ENCODE measurements at regions not wholly inside any gene's neighbourhood (a gene's known extent, or its start where the extent isn't known, plus 50 kb on each side); places are given as distances from the start of the nearest gene placed in this dataset.

- peak; percentile 18 for DNase-seq
Measured at GRCh38 chr4:74653331-74654229, 140.7 kb downstream of the BTC start.

DNA sequence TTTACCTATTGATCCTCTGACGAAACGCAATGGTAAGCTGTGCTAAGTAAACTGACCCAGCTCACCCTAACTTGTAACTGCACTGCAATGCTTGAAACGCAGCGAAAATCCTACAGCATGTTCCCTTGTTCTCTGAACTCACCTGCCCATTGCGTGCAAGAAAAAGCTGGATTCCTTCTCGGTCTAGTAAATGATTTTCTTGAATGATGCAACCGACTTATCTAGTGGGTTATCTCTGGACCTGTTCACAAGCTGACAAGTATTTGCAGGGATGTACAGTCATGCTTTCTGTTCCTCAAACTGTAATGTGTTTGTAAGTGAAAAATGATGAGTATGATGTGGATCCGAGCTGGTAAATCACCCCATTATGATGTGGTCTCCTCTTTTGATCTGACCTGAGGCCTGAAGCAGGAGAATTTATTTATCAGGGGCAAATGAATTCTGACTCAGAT, 140.1 kb downstream of the BTC start:
- DNase-seq: peak; percentile 93

DNA sequence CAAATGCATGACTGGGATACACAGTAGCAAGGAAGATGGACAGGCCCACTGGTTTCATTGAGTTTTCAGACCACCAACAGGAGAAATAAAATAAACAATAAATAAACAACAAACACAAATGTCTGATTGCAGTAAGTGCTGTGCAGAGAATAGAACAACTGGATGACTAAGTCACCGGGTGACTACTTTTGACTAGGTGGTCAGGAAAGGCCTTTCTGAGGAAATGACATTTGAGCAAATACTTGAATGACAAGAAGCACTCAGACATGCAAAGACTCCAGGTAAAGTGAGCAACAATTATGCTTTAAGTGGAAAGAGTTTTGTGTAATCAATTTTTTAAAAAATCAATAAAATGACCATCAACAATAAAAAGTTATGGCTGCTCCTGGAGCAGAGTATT, 137.7 kb downstream of the BTC start:
- peak; percentile 64 for DNase-seq

GRCh38 chr4:74658116-74658515, 136.2 kb downstream of the BTC start:
- DNase-seq: no peak

DNA sequence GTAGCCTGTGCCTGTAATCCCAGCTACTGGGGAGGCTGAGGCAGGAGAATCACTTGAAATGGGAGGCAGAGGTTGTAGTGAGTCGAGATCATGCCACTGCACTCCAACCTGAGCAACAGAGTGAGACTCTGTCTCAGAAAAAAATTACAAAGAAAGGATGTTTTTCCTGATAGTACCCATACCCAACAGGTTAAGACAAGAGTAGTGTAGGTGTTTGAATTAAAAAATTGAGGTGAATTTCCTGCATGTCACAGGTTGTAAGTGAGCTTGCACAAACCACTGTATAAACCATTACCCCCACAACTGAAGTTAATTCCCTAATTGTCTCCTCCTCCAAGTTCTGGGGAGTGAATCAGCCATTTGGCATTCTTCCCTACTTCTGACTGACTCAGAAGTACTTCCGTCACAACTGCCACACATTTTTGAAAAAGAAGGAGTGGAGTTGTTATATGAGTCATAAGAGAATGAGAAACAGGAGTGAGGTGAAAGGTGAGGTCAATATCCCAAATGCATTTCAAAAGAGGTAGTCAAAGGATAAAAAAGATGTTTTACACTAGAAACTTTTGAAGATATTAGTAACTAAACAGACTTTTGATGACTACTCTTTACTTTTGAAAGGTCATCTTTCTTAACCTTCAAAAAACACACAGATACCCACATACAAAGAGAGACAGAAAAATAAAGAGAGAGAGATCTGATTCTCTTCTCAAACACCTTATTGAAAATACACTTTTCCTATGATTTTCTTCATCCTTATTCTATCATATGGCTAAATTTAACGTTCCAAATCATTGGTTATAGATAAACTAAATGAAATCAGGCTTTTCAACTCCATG, 134.5 kb downstream of the BTC start:
- DNase-seq: peak; percentile 87

GRCh38 chr4:74660866-74661265, 133.5 kb downstream of the BTC start:
- DNase-seq: no peak

DNA sequence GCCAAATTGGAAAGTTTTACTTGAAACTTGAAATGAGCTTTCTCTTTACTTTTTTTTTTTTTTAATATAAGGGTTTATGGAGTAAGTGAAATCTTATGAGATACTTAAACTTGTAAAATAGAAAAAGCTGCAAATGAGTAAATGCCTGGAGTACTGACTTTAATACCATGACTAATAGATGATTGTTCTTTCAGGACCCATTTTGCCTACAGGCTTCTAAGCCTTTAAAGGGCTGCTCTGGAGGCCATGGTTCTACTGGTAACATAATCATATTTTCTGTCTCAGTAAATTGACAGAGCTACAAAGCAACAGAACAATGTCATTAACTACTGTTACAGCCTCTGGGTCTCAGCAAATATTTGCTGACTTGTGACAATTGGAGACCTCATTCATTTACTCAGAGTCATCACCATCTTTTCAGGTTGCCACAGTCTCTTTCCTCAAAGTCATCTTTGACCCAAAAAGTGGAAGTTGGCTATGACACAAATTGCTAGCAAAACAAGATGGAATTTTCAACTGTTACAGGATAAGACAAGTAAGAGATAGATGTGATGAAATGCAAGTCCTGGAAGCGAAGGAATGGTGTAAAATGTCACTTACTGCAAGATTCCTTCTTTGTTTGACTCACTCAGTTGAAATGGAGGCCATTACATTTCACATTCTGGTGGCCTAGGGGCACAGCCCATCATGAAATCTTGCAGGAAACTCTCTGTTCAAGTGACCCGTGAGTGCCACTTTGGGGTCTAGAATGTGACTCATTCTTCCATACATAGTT, 132.7 kb downstream of the BTC start:
- peak; percentile 45 for DNase-seq

- DNase-seq: no peak
Measured at GRCh38 chr4:74663631-74664030, 130.7 kb downstream of the BTC start.

GRCh38 chr4:74665346-74665745, 129.0 kb downstream of the BTC start:
- peak; percentile 33 for DNase-seq

DNA sequence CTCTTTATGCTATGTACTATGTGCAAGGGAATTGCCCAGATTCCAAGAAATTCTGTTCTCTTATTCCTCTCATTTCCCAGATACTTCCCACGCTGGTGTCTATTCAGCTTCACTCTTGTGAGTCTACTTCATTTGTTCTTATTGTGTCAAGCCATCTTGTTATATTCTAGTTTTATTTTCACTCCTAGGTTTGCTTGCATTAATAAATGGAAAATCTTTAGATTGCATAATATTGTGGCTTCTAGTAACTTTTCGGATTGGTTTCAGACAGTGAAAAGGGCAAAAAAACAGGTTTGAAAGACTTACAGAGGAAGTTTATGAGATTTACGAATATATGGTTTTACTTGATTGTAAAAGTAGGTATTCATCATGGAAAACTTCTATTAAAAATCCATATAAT, 128.4 kb downstream of the BTC start:
- no peak for DNase-seq

DNA sequence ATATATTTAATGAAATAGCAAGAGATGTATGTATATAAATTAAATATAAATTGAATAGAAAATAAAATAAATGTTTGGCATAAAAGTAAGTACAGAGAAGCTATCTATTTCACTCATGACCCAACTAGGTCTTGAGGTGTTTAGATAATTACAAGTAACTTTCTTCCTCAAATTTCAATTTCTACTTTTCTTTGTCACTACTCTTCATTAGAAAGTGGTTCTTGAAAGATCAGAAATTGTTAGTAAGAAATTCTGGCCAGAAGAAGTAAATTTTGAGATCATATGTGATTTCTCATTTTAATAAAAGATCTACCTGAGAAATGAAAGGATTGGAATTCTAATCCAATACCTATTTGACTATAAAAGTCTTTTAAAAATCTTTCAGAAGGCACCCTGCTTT, 126.9 kb downstream of the BTC start:
- no peak for DNase-seq

DNA sequence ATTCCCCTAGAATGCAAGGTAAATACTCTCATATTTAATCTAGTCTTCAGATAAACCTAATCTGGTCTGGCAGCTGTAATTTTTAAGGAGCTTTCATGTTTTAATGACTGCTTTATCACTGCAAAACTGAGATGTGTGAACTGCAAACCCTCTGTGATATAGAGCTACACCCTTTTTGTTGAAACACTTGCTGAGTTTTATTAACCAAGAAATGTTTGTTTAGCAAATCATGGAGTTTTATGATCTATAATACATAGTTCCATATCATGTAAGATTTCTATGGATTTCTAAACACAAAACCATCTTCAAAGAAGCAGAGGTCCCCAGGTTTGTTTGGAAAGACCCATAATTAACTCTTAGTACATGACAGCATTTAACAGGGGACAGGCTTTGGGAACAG, 126.4 kb downstream of the BTC start:
- no peak for DNase-seq

DNA sequence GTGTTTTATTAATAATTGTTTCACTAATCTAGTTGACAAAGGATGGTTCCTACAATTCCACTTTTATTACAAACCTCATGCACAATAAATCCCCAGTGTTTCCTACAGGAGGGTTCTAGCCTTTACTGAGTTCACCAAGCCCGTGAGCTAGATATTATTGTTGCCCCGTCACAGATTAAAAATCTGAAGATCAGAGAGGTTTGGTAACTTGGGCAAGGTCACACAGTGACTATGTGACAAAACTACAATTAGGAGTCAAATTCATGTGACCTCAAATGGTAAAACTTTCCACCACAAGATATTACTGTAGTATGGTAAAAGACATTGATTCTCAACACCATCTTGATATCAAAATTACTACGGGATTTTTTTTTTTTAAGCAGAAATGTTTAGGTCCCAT, 124.6 kb downstream of the BTC start:
- no peak for DNase-seq

- peak; percentile 8 for DNase-seq
Measured at GRCh38 chr4:74670583-74670982, 123.7 kb downstream of the BTC start.

DNA sequence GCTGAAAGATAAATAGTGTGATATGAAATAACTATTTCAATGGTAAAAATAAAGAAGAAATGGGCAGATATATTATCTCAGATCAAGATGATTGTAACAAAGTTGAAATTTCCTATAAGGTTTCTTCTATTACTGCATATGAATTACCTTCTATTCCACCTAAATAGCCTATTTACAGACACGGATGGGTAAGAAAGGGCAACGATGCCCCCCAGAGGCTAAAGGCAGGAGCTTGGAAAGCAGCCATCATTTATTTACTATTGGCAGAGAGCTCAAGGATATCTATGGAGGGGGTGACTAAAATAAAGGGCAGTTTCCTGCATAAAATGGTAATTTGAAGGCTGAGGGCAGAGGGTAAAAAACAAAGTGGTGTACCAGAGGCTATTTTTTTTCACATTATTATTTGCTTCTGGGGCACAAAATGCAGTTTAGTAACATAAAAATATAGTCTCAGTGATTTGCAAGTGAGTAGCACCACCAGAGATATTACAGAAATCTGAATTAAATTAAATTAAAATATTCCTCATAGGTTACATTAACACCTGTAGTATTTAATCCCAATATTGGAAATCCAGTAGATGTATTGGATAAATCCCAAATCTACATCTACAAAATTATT, 123.1 kb downstream of the BTC start:
- peak; percentile 84 for DNase-seq

GRCh38 chr4:74674750-74675149, 119.6 kb downstream of the BTC start:
- DNase-seq: no peak

DNA sequence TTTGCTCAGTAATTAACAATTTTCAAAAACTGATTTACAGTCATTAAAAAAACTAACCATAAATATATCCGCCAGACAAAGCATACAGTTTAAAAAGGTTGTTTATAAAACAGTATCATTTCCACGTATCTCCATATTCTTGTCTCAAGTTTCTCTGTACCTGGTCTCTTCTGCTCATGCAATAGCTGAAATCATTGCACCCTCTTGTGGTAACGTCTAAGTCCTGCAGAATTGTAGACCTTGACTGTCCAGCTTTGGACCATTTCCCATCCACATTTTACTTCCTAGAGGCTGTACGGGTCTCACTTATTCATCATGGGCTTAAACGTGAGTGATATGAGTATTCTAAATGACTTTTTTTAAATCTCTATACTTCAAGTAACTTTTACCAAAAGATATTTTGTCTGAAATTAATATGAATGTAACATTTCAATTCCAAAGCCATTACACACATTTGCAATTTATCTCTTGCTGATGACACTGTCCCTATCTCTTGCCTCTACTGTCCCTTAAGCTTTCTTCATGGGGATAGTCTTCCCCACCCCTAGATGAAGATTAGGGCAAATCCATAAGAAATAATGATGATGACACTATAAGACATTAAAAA, 118.5 kb downstream of the BTC start:
- DNase-seq: peak; percentile 82

DNA sequence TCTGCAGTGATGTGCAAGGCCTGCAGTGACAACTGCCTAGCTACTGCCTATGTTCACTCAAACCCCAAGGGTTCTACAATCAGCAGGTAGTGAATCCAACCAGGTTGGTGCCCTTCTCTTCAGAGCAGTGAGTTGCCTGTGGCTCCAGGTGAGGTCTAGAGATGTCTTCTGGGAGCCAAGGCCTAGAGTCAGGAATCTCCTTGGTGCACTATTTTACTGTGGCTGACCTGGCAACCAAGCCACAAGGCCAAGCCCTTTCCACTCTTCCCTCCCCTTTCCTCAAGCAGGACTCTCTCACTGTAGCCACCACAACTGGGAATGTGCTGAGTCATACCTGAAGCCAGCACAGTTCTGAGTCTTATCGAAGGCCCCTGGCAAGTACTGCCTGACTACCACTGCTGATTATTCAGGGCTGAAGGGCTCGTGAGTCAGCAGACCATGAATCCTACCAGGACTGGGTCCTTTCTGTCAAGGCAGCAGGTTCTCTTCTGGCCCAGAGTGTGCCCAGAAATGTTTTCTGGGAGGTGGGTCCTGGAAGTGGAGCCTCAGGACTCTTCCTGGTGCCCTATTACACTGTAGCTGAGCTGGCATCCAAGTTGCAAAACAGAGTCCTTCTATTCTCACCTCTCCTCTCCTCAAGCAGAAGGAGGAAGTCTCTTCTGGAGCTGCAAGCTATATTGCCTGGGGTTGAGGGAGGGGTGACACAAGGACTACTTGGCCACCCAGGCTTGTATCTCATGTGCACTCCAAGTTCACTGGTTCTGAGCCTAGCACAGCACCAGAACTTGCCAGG, 111.6 kb downstream of the BTC start:
- DNase-seq: peak; percentile 83

GRCh38 chr4:74692972-74693371, 101.4 kb downstream of the BTC start:
- DNase-seq: no peak

All from DMS53 (cell line).